ENCODE measurements at regions not wholly inside any gene's neighbourhood (a gene's known extent, or its start where the extent isn't known, plus 50 kb on each side); places are given as distances from the start of the nearest gene placed in this dataset.

DNA sequence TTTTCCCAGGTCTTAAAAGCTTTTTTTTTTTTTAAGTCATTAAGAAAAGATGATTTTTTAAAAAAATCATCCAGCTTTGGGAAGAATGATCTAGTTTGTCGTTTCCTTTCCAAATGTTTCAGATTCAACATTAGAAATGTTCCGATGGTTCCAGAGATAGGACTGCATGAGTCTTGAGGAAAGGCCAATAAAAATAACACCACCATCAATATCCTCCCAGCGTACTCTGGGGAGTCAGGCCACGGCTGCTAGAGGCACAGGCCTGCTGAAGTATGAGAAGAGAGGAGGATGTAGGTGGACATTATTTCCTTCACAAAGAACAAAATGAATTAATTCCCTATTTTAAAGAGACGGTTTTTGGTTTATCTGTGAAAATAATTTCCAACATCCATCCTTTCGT lies 60.0 kb upstream of the SHISA2 start:
- TF ChIP-seq, protein P1, sequence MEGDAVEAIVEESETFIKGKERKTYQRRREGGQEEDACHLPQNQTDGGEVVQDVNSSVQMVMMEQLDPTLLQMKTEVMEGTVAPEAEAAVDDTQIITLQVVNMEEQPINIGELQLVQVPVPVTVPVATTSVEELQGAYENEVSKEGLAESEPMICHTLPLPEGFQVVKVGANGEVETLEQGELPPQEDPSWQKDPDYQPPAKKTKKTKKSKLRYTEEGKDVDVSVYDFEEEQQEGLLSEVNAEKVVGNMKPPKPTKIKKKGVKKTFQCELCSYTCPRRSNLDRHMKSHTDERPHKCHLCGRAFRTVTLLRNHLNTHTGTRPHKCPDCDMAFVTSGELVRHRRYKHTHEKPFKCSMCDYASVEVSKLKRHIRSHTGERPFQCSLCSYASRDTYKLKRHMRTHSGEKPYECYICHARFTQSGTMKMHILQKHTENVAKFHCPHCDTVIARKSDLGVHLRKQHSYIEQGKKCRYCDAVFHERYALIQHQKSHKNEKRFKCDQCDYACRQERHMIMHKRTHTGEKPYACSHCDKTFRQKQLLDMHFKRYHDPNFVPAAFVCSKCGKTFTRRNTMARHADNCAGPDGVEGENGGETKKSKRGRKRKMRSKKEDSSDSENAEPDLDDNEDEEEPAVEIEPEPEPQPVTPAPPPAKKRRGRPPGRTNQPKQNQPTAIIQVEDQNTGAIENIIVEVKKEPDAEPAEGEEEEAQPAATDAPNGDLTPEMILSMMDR (IDR thresholded peaks at IDR 0.05; ENCODE audit: low read depth, low read length, missing control alignments), result no peak
- no peak overlapping the region for H3K4me3 ChIP-seq (replicated peaks; ENCODE audit: low read depth, low read length)
- no peak for DNase-seq (ENCODE audit: extremely low read depth, low read depth)

All from HFF-Myc (cell line).